Progenitor cell of endocrine pancreas (in vitro differentiated cells): ENCODE measurements at regions not wholly inside any gene's neighbourhood (a gene's known extent, or its start where the extent isn't known, plus 50 kb on each side); places are given as distances from the start of the nearest gene placed in this dataset.

ENCODE experiments used
- DNase-seq: peaks from one replicate; pipeline ENCODE4 v3.0.0; 2021; ENCODE audit warnings: low spot score; ENCODE audit not compliant: unreplicated experiment
- H3K27ac Mint-ChIP-seq: 2 replicates; pipeline ENCODE4 v1.8.0; 2021; ENCODE audit warnings: mild to moderate bottlenecking, moderate library complexity, mixed read lengths
- H3K27me3 Mint-ChIP-seq: 2 replicates; pipeline ENCODE4 v1.8.0; 2021; ENCODE audit warnings: mixed read lengths
- H3K36me3 Mint-ChIP-seq: 2 replicates; pipeline ENCODE4 v1.8.0; 2022; ENCODE audit warnings: mixed read lengths; ENCODE audit not compliant: insufficient read depth
- H3K4me1 Mint-ChIP-seq: 2 replicates; pipeline ENCODE4 v1.8.0; 2021; ENCODE audit warnings: low read depth, mixed read lengths
- H3K4me3 Mint-ChIP-seq: 2 replicates; pipeline ENCODE4 v1.8.0; 2021; ENCODE audit warnings: low read depth, mild to moderate bottlenecking, moderate library complexity, mixed read lengths
- H3K9me3 Mint-ChIP-seq: 2 replicates; pipeline ENCODE4 v1.8.0; 2021; ENCODE audit warnings: low read depth, mixed read lengths
- CTCF ChIP-seq: fragments of 200-600 bp; sonication (generic); IDR thresholded peaks from one replicate; pipeline ENCODE4 v1.5.0; 2021; ENCODE audit warnings: antibody characterized with exemption, mild to moderate bottlenecking; ENCODE audit not compliant: unreplicated experiment

- Mint-ChIP-seq H3K9me3 (no peaks in the 10 kb centered on the region), H3K4me3 (no peak overlapping the region), H3K4me1 (no peaks in the 10 kb centered on the region), H3K27ac (no peak overlapping the region), H3K36me3 (no peaks in the 10 kb centered on the region), H3K27me3 (no peaks in the 10 kb centered on the region)
- DNase-seq: no peak
- no peak for TF ChIP-seq CTCF
Observed at GRCh38 chrX:69067841-69068240, 97.4 kb downstream of the PJA1 start.

- DNase-seq: no peak
- Mint-ChIP-seq H3K4me3 (no peak overlapping the region), H3K36me3 (no peaks in the 10 kb centered on the region), H3K27ac (no peak overlapping the region), H3K4me1 (no peaks in the 10 kb centered on the region), H3K9me3 (no peaks in the 10 kb centered on the region), H3K27me3 (no peaks in the 10 kb centered on the region)
- no peak for TF ChIP-seq CTCF
Observed at GRCh38 chrX:69066966-69067525, 98.2 kb downstream of the PJA1 start.

GRCh38 chrX:69066021-69066757 lies 99.1 kb downstream of the PJA1 start:
- Mint-ChIP-seq H3K27me3 (no peaks in the 10 kb centered on the region), H3K4me1 (no peaks in the 10 kb centered on the region), H3K36me3 (no peaks in the 10 kb centered on the region), H3K9me3 (no peaks in the 10 kb centered on the region), H3K27ac (no peak overlapping the region), H3K4me3 (no peak overlapping the region)
- DNase-seq: no peak
- TF ChIP-seq CTCF: no peak

GRCh38 chrX:69065451-69065850 lies 99.8 kb downstream of the PJA1 start:
- no peak for DNase-seq
- no peak overlapping the region for H3K4me3 Mint-ChIP-seq
- H3K27ac Mint-ChIP-seq: no peak overlapping the region
- no peak for TF ChIP-seq CTCF
- no peaks in the 10 kb centered on the region for H3K27me3 Mint-ChIP-seq
- no peaks in the 10 kb centered on the region for H3K36me3 Mint-ChIP-seq
- H3K4me1 Mint-ChIP-seq: no peaks in the 10 kb centered on the region
- no peaks in the 10 kb centered on the region for H3K9me3 Mint-ChIP-seq

GRCh38 chrX:69063486-69063885 lies 101.8 kb downstream of the PJA1 start:
- H3K27me3 Mint-ChIP-seq: no peaks in the 10 kb centered on the region
- no peak for DNase-seq
- no peak overlapping the region for H3K27ac Mint-ChIP-seq
- no peaks in the 10 kb centered on the region for H3K36me3 Mint-ChIP-seq
- no peaks in the 10 kb centered on the region for H3K4me1 Mint-ChIP-seq
- H3K9me3 Mint-ChIP-seq: no peaks in the 10 kb centered on the region
- H3K4me3 Mint-ChIP-seq: no peak overlapping the region
- no peak for TF ChIP-seq CTCF
